NCI-H1105 (cell line): ENCODE measurements at regions not wholly inside any gene's neighbourhood (a gene's known extent, or its start where the extent isn't known, plus 50 kb on each side); places are given as distances from the start of the nearest gene placed in this dataset.
"Not testable (repeated sequence)": the region's sequence is repeated elsewhere in the genome, so short reads cannot be mapped to it uniquely, and the experiment has no call there.

ENCODE experiments used
- DNase-seq: peaks from one replicate; lab custom pipeline; 2025; lab: John Stamatoyannopoulos, UW

GRCh38 chr4:179124419-179124818 lies 1682.2 kb upstream of the AGA start:
- DNase-seq = no peak

DNA sequence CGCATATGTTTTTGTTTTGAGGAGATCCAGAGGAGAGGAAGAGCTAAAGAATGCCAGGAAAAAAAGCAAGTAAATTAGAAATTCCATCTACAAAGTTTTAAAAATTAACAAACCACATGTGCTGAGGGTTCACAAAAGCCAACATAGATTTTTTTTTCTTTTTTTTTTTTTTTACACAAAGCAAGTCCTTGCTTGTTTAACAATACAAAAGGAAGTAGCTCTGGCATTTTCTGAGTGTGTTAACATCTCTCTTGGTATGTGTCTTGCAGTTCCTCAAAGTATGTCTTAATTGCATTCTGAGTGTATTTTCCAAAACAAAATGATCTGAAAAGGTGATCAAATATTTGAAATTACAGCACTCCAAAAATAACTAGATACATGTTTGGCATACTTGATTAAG lies 1682.7 kb upstream of the AGA start:
- no peak for DNase-seq

DNA sequence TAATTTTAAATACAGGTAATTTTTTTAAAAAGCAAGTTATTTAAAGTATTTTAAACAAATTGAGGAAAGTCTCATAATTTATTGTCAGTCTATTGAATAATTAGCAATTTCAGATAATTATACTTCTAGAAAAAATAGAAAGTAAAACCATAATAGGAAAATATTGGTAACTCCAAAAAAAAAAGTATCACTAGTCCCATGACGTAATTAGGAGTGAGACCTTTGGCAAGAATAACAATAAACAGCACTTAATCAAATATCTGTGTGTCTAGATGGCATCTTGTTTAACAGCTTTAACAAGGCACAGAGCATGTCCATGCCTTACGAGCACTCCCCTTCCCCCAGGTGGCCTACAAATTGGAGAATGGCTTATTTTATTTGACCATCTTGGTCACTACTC lies 1683.6 kb upstream of the AGA start:
- DNase-seq = no peak

DNA sequence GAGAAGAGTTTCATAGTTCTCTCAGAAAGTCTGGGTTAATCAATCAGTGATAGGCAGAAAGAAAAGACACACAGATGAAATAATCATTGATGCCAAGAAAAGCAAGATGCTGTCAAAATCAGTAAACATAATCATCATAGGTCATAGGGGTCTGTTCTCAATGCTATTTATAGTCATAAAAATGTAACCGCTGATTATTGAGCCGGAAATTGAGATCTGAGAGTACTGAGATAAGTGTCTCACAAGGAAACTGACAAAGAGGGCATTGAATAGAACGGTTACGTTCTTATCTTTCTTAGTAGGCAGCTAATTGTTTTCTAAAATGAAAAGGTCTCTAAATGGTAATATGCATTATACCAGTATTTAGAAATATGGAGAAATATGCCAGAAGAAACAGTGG lies 1686.1 kb upstream of the AGA start:
- DNase-seq = no peak

GRCh38 chr4:179130122-179130714 lies 1688.0 kb upstream of the AGA start:
- DNase-seq = no peak

- DNase-seq = no peak
These were observed 1703.7 kb upstream of the AGA start for GRCh38 chr4:179145746-179146525.

DNA sequence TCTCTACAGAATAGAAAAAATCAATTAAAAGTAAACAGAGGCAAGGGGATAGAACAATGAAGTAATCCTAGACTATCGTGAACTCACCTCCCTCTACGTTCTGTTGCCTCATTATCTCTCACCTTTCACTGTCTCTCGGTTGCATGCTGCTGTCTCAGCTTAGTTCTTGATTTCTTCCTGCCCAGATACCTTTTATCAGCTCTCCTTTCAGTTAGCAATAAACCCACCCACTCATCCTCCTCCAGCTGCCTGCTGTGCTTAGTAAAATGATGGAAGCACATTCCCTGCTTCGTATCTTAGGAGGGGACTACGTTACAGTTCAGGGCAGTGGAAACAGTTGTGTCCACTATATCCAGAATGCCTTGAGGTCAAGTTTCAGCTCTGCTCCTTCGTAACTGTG lies 1709.5 kb upstream of the AGA start:
- no peak for DNase-seq

- DNase-seq = no peak
These were observed 1720.9 kb upstream of the AGA start for GRCh38 chr4:179163147-179163546.

DNA sequence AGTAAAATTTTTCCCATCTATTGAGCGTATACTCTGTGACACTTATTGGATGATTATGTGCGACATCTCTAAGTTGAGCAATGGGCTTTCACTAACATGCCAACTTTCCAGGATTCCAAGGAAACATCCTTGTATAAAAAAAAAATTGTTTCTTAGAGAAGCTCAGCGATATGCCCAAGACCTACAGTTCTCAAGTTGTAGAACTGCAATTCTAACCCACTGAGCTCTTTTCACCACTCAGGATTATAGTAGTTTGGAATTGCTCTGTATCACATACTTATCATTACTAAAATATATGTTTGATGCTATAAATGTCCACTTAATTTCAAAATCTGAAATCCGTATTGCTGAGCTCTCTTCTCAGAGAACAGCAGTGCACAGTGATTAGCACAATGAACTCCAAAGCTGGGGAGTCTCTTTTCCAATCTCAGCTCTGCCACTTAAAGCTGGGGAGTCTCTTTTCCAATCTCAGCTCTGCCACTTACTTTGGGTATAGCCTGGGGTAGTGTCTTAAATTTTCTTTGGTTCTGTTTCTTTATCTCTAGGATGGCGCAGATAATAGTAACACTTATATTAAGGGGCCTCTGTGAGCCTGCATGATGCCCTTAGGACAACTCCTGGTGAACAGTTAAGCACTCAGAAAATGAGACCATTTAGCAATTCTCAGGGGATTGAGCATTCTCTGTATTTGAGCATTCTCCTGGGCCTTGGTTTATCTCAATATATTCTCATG lies 1722.2 kb upstream of the AGA start:
- DNase-seq = no peak

DNA sequence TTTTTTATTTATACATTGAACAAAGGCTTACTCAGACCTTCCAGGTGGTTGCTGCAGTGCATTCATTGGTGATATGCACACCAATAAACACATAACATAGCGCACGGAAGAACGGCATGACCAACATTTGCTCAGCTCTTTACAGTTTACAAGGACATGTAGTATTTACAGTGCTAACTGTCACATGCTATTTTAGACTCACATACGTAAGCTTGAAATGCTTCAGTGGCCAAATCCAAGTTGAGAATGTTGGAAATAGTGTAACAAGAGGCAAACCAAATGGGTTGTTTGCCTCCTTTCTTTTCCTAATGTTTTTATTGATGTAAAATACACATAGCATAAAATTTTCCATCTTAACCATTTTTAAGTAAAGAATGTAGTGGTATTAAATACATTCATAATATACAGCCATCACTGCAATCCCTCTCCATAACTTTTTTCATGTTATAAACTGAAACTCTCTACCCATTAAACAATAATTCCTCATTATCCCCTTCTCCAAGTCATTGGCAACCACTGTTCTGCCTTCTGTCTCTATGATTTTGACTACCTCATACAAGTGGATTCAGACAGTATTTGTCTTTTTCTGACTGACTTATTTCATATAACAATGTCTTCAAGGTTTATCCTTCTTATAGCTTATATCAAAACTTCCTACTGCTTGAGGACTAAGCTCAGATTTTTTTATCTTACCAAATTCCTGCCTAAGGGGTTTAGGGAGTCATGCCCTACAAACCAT lies 1722.9 kb upstream of the AGA start:
- no peak for DNase-seq

DNA sequence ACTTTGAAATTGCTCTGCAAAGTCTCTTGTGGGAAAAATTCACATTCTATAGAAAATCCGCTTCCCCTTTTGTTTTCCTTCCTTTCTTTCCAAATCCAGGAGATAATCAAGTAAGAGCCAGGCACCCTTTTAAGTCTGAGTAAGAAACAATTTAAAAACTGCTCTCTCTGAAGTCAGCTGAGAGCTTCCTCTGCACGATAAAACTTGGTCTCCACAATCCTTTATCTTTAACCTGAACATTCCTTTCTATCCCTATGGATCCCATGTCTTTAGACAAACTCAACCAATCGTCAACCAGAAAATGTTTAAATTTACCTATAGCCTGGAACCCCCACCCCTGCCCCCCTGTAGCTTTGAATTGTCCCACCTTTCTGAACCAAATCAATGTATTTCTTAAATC lies 1723.6 kb upstream of the AGA start:
- DNase-seq = no peak

- not testable (repeated sequence) for DNase-seq
These were observed 1728.1 kb upstream of the AGA start for GRCh38 chr4:179170308-179170707.

DNA sequence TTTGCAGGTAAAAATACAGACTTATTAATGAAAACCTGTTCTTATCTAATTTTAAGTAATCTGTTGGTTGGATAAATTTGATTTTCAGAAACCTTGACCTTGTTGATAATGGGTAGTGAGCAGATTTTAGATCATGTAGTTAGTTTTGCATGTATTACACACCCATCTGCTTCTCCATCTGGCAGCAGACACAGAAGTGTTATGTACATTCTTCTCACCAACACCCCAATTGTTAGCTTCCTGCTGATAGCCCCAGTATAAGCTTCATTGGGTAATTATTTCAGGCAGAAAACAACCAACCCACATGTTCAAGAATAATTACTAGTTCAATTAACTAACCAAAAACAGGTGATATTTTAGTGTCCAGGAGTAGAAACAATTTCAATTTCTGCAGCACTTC lies 1740.5 kb upstream of the AGA start:
- no peak for DNase-seq

DNA sequence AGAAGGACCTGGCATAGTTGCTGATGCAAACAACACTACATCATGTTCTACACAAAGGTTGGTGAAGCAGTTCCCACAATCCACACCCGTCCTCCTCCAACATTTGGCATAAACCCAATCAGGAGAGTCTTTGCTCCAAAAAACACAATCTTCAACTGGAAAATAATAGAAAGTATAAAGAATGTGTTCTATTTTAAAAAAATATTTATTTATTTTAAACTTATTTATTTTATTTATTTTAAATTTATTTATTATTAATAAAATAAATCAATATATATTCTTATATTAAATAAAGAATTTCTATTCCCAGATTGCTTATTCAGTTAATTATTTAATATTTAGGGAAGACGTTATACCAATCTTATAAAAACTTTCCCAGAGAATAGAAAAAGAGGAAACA lies 1753.7 kb upstream of the AGA start:
- DNase-seq = no peak

GRCh38 chr4:179196511-179196910 lies 1754.3 kb upstream of the AGA start:
- no peak for DNase-seq

GRCh38 chr4:179200681-179201080 lies 1758.4 kb upstream of the AGA start:
- no peak for DNase-seq

DNA sequence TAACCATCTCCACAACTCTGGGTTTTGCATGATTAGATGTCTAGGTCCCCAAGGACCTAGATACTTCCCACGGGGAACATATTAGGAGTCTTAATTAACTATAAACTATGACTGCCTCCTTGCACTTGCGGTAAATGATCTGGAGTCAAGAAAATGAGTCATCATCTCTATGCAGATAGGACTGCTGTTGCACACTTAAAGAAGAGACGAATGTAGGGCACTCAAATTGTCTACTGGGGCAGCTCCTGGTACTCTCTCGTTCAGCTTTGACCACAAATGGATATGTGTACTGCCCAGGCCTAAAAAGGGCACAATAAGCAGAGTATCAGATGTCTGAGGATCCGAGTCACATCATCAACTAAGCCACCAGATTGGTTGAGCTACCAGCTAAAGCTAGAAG lies 1783.4 kb upstream of the AGA start:
- no peak for DNase-seq

- no peak for DNase-seq
These were observed 1806.6 kb upstream of the AGA start for GRCh38 chr4:179248821-179249220.

DNA sequence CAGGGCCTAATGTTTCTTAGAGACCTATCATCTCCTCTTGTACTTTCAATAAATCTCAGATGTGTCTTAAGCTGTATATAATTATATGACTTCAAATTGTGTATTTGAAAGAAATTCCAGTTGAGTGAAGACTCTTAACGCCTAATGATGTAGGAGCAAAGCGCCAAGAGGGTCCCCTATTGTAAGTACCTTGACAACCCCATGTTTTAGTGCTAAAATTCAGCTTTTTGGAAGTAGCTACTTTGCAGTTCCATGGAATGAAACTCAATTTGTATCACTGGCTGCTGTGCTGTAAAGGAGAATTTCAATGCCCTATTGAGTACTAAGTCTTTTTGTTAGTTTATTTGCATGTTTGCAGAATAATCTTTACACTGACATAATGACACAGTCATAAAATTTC lies 1826.6 kb upstream of the AGA start:
- no peak for DNase-seq

- DNase-seq = no peak
These were observed 1830.0 kb upstream of the AGA start for GRCh38 chr4:179272282-179272681.

DNA sequence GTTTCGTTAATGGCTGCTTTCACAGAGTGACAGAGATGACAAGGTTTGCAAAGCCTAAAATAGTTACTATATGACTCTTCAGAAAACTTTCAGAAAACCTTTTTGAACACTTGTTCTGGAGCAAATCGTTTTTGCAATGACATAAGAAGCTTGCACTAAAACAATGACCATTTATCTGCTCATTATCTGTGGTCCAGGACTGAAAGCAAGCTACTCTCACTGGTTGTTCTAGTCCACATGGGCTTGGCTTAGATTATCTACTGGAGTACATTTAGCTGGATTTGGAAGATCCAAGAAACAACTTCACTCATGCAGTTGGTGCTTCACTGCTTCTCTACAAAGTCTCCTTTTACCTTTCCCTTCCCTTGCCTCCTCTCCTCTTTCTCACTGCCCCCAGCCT lies 1836.4 kb upstream of the AGA start:
- no peak for DNase-seq

DNA sequence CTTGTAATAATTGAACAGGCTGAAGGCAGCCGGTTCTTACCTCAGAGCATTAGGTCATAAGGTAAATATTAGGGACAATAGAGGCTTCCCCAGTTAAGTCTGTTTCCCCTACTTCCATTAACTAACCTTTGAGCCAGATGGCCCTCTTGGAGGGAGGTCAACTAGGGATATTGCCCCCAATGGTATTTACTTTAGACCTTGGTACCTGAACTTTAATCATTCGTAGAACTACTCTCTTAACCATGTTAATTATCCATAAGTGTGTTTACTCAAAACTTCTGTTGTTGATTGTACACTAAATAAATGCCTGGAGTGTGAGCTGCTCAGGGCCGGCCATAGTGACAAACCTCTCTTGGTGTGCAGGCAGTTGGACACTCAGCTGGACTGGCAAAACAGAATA lies 1843.5 kb upstream of the AGA start:
- DNase-seq = no peak

- no peak for DNase-seq
These were observed 1849.4 kb upstream of the AGA start for GRCh38 chr4:179291657-179292056.
